ENCODE measurements at regions not wholly inside any gene's neighbourhood (a gene's known extent, or its start where the extent isn't known, plus 50 kb on each side); places are given as distances from the start of the nearest gene placed in this dataset.

DNA sequence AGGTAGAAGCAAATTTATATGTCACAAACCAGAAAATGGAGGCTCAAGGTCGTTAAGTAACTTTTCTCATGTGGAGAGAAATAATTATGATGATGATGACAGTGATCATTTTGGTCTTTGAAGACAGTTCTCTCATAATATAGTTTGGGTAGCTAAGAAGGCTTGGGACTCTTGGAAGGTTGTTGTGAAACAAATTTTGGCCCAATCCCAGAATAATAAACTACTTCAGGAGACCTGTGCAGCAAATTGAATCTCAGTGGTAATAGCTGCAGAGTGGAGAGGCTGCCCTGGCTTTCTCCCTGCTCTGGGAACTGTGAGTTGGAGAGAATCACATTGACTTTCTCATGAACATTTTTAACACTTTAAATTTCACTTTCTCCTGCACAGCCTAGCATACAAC, 217.2 kb upstream of the BOD1L1 start:
- TF ChIP-seq, protein P1, sequence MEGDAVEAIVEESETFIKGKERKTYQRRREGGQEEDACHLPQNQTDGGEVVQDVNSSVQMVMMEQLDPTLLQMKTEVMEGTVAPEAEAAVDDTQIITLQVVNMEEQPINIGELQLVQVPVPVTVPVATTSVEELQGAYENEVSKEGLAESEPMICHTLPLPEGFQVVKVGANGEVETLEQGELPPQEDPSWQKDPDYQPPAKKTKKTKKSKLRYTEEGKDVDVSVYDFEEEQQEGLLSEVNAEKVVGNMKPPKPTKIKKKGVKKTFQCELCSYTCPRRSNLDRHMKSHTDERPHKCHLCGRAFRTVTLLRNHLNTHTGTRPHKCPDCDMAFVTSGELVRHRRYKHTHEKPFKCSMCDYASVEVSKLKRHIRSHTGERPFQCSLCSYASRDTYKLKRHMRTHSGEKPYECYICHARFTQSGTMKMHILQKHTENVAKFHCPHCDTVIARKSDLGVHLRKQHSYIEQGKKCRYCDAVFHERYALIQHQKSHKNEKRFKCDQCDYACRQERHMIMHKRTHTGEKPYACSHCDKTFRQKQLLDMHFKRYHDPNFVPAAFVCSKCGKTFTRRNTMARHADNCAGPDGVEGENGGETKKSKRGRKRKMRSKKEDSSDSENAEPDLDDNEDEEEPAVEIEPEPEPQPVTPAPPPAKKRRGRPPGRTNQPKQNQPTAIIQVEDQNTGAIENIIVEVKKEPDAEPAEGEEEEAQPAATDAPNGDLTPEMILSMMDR (IDR thresholded peaks at IDR 0.05; ENCODE audit: borderline replicate concordance, insufficient read depth, low read depth, low read length) = no peak
- no peak overlapping the region for H3K4me3 ChIP-seq (ENCODE audit: low read depth, low read length)

DNA sequence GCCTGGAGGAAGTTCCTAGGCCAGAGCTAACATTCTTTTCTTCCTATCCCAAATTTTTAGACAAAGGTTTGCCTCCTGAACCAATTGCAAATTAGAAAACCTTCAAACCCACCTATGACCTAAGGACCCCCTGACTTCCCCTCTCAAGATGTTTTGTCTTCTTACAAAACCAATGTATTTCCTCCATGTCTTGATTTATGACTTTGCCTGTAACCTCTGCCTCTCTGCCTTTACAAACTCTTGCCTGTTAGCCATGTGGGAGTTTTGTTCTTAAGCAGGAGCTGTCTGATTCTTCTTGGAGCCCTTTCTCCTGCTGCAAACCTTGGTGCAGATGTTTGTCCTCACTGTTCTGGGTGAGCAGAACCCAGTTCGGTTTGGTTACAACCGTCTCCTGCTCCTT, 222.3 kb upstream of the BOD1L1 start:
- no peak overlapping the region for H3K4me3 ChIP-seq (ENCODE audit: low read depth, low read length)
- TF ChIP-seq, protein P1 (IDR thresholded peaks at IDR 0.05; ENCODE audit: borderline replicate concordance, insufficient read depth, low read depth, low read length) = no peak

DNA sequence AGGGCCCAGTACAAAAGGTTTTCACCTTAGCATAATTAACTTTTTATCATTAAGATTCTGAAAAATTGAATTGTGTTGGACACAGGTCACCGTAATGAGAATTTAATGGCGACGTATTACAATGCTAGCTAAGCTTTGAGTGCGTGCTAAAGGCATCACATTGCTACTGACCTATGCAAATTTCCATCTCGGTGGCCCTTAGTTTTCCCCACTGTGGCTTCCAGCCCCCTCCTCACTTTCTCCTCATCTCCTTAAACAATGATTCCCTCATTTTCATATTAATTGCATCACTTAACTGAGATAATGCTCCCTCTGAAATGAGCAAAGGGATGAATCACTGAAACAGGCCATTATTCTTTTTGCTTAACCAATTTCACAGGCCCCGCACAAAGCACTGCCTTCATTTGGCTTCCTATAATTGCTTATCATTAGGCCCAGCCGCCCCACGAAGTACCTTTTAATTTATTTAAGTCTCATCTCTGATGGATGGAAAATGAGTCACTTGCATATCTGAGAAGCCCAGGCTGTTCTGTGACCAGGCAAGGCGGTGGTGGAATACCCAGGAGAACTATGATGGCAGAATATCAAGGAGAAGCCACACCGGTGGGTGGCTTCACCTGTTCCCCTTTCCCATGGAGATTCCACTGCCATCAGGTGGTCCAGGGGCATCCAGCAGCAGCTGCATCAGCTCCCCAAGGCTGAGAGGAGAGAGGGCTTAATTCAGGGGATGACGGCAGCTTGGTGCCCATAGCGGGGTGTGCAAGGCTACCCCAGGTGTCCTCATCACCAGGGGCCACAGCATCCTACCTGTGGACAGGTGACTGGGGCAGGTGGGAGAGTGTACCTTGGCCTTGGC, 223.8 kb upstream of the BOD1L1 start:
- H3K4me3 ChIP-seq (ENCODE audit: low read depth, low read length) = no peak overlapping the region
- TF ChIP-seq, protein P1 (IDR thresholded peaks at IDR 0.05; ENCODE audit: borderline replicate concordance, insufficient read depth, low read depth, low read length) = no peak

DNA sequence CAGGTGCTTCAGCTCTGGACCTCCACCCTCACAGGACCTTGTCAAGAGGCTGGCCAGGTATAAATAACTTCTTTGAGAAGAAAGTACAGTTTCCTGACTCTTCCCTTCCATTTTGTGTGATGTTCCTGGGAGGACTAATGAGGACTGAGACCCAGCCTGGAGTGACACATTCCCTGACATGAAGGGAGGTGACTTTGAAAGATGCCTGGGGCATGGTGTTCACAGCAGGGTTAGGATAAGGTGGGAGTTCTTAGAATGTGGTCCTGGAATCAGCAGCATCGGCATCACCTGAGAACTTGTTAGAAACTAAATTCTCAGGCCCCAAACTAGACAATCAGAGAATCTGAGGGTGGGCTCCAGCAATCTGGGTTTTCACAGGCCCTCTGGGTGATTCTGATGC, 224.9 kb upstream of the BOD1L1 start:
- H3K4me3 ChIP-seq (ENCODE audit: low read depth, low read length) = no peak overlapping the region
- TF ChIP-seq, protein P1 (IDR thresholded peaks at IDR 0.05; ENCODE audit: borderline replicate concordance, insufficient read depth, low read depth, low read length) = no peak

DNA sequence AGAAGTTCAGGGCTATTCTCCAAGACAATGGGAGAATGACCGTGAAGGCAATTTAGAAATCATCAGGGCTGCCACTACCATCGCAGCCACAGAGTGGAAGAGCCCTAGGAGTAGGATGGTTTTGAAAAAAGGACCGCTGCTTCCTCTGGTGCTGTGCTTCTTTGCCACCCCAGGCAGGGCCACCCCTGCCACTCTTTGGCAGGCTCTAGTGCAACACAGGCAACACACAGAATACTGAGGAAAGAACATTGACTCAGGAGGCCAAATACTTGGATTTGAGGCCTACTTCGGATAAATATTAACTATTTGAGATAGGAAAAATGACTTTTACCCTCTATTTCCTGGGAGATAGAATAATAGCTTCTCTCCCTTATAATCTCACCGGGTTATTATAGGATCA, 228.9 kb upstream of the BOD1L1 start:
- no peak overlapping the region for H3K4me3 ChIP-seq (ENCODE audit: low read depth, low read length)

DNA sequence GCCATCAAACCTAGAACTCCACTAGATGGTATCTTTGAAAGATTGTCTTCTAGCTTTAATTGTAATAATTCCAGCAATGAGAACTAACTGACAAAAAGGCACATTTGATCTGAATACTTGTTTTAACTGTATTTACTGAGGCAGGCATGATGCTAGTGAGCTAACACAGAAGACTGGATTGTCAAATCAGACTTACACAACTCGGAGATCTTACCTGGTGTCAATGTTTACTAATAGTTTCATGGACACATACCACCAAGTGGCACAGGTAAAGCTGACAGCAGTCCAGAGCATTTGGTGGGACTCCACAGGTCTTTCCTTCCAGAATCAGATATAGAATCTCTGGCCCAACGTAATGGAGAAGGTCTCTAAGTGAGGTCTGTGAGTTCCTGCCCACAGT, 229.9 kb upstream of the BOD1L1 start:
- H3K4me3 ChIP-seq (ENCODE audit: low read depth, low read length) = no peak overlapping the region
- TF ChIP-seq, protein P1 (IDR thresholded peaks at IDR 0.05; ENCODE audit: borderline replicate concordance, insufficient read depth, low read depth, low read length) = no peak

More for the DNA sequence above, 228.9 kb upstream of the BOD1L1 start:
- TF ChIP-seq, protein P1 (IDR thresholded peaks at IDR 0.05; ENCODE audit: borderline replicate concordance, insufficient read depth, low read depth, low read length) = no peak

DNA sequence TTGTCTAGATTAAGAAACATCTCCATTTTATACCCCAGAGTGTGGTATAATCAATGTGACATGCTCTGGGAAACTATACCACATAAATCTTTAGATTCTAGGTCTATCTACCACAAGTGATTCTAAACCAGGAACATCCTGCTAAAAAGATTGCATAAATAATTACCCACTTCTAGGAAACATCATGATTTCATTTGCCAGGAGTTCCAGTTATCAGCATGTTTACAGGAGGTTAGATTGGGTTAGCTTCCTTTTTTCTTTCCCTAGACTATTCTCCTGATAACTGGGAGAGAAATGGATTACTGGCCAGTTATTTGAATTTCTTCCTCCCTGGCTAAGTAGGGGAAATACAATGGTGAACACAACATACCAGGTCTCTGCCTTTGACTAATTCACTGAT, 230.3 kb upstream of the BOD1L1 start:
- H3K4me3 ChIP-seq (ENCODE audit: low read depth, low read length) = no peak overlapping the region
- TF ChIP-seq, protein P1 (IDR thresholded peaks at IDR 0.05; ENCODE audit: borderline replicate concordance, insufficient read depth, low read depth, low read length) = no peak

Data from GM12875 (cell line).